HG03442 (cell line): ENCODE measurements at regions not wholly inside any gene's neighbourhood (a gene's known extent, or its start where the extent isn't known, plus 50 kb on each side); places are given as distances from the start of the nearest gene placed in this dataset.
A peak's percentile ranks its signal among the peaks of the same experiment; 100 is the strongest.

Experiments
- ATAC-seq: cut with Tn5 transposase; IDR thresholded peaks from one replicate; pipeline ENCODE4 v1.9.1; 2021; ENCODE audit warnings: mild to moderate bottlenecking, moderate library complexity; ENCODE audit not compliant: unreplicated experiment

DNA sequence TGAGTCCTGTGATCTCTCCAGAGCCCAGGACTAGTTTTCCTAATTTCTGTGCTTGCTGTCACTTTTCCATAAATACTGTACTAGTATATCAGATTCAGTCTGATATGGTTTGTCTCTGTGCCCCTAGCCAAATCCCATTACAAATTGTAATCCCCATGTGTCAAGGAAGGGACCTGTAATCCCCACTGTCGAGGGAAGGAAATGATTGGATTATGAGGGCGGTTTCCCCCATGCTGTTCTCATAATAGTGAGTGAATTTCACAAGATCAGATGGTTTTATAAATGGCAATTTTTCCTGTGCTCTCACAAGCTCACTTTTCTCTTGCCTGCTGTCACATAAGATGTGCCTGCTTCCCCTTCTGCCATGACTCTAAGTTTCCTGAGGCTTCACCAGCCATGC is 54.8 kb upstream of the IFRD1 start:
- no peak for ATAC-seq

DNA sequence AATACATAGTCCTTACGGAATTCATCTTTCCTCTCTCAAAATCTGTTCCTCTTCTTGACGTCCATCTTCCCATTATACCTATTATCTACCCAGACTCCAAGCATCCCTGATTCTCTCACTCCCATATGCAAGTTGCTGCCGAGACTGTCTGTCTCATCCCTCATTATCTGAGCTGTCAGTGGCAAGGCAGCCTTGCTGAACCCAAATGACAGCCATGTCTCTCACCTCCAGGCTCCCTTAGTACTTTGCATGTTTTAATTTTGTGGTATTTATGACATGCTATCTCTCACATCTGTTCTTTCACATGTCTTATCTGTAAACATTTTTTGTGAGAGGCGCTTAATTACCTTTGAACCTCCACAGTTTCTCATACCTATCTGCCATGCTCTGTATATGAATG is 54.4 kb upstream of the IFRD1 start:
- ATAC-seq: no peak

DNA sequence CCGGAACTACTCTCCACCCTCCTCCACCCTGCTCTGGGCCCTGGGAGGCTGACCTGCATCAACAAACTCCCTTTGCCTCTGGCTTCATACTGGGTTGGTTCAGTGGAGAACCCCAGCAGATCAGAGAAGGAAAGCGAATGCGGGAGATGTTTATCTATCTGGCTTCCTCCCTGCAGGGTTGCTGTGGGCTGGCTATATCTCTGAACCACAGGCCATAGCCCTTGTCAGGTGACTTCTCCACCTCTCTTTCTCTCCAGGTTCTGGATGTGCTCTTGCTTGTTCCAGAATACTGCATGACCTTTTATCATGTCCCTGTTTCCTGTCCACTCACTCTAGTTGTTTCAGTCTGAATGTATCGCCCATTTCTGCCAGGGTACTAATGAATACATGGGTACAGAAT is 51.7 kb upstream of the IFRD1 start:
- ATAC-seq: peak; percentile 38

- no peak for ATAC-seq
Observed at GRCh38 chr7:112399501-112399900, 50.8 kb upstream of the IFRD1 start.

DNA sequence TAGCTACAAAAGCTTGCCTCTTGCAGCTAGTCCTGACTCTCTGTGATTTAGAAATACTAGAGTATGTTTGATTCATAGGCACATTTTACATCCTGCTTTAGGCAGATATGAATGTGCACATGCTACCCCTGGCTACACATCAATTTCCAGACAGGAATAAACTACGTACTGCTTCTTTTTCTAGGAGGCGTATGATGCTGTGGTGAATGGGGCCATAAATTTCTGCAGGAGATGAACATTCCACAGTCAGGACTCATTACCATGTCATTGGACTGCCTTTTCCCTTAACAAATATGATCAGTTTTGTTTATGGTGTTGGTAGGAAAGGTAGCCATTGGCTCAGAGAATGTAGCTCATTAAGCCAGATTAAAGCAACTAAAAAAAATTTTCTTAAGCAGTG is 50.1 kb upstream of the IFRD1 start:
- no peak for ATAC-seq
